GM13977 (cell line): ENCODE measurements at regions not wholly inside any gene's neighbourhood (a gene's known extent, or its start where the extent isn't known, plus 50 kb on each side); places are given as distances from the start of the nearest gene placed in this dataset.

Experiments
- DNase-seq: peaks from one replicate; pipeline ENCODE4 v3.0.0; 2012; ENCODE audit warnings: low spot score
- CTCF ChIP-seq: IDR thresholded peaks from 2 replicates; pipeline ENCODE4 v1.5.1; 2012; ENCODE audit warnings: mild to moderate bottlenecking, control low read depth; ENCODE audit not compliant: insufficient read depth; ENCODE audit errors: extremely low read depth, missing control alignments
- in situ Hi-C: fragments of 300-500 bp; cut with MboI; formaldehyde crosslinking; loops from one replicate; pipeline ENCODE4 v1.12.0; 2022; ENCODE audit warnings: low sequenced_read_pairs, low pct_unique_long_range_greater_than_20kb, mixed read lengths, inconsistent platforms; ENCODE audit not compliant: unreplicated experiment

GRCh38 chr10:30176776-30177533 lies 117.6 kb upstream of the JCAD start:
- DNase-seq, result no peak
- no peak for TF ChIP-seq CTCF
- in situ Hi-C loops, result no loop called here

GRCh38 chr10:30176182-30176581 lies 116.8 kb upstream of the JCAD start:
- no peak for DNase-seq
- no peak for TF ChIP-seq CTCF
- in situ Hi-C loops, result no loop called here

GRCh38 chr10:30172673-30173072 lies 113.3 kb upstream of the JCAD start:
- DNase-seq, result no peak
- in situ Hi-C loops, result no loop called here
- TF ChIP-seq CTCF, result no peak

GRCh38 chr10:30172091-30172490 lies 112.7 kb upstream of the JCAD start:
- in situ Hi-C loops, result no loop called here
- DNase-seq, result no peak
- no peak for TF ChIP-seq CTCF

GRCh38 chr10:30171601-30172000 lies 112.2 kb upstream of the JCAD start:
- in situ Hi-C loops, result no loop called here
- no peak for DNase-seq
- TF ChIP-seq CTCF, result no peak

GRCh38 chr10:30170814-30171213 lies 111.4 kb upstream of the JCAD start:
- no peak for DNase-seq
- TF ChIP-seq CTCF, result no peak
- in situ Hi-C loops, result no loop called here
